Mammary epithelial cell (primary cell): ENCODE measurements at regions not wholly inside any gene's neighbourhood (a gene's known extent, or its start where the extent isn't known, plus 50 kb on each side); places are given as distances from the start of the nearest gene placed in this dataset.
"Not testable (repeated sequence)": the region's sequence is repeated elsewhere in the genome, so short reads cannot be mapped to it uniquely, and the experiment has no call there.

Experiments used
- EZH2 ChIP-seq: IDR thresholded peaks from 2 replicates; pipeline ENCODE4 v1.6.1; 2012; ENCODE audit warnings: low read length, inconsistent platforms, borderline replicate concordance
- TF ChIP-seq, protein P1 (sequence below), 2 donors: IDR thresholded peaks in 1 of 2; conservative IDR thresholded peaks in 1 of 2; 2 replicates each; pipeline ENCODE4 v1.5.1; 2011 to 2012; ENCODE audit warnings: inconsistent platforms in 2 of 2, low read length in 2 of 2, mild to moderate bottlenecking in 2 of 2, control low read depth in 1 of 2, low read depth in 1 of 2; ENCODE audit not compliant: insufficient read depth in 1 of 2; ENCODE audit errors: extremely low read depth in 1 of 2

DNA sequence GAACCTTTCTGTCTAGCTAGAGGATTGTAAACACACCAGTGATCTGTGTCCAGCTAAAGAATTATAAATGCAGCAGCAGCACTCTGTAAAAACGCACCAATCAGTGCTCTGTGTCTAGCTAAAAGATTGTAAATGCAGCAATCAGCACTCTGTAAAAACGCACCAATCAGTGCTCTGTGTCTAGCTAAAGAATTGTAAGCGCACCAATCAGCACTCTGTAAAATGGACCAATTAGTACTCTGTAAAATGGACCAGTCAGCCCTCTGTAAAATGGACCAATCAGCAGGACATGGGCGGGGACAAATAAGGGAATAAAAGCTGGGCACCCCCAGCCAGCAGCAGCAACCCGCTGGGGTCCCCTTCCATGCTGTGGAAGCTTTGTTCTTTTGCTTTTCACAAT is 204.1 kb upstream of the UBL3 start:
- not testable (repeated sequence) for TF ChIP-seq EZH2
- TF ChIP-seq, protein P1, sequence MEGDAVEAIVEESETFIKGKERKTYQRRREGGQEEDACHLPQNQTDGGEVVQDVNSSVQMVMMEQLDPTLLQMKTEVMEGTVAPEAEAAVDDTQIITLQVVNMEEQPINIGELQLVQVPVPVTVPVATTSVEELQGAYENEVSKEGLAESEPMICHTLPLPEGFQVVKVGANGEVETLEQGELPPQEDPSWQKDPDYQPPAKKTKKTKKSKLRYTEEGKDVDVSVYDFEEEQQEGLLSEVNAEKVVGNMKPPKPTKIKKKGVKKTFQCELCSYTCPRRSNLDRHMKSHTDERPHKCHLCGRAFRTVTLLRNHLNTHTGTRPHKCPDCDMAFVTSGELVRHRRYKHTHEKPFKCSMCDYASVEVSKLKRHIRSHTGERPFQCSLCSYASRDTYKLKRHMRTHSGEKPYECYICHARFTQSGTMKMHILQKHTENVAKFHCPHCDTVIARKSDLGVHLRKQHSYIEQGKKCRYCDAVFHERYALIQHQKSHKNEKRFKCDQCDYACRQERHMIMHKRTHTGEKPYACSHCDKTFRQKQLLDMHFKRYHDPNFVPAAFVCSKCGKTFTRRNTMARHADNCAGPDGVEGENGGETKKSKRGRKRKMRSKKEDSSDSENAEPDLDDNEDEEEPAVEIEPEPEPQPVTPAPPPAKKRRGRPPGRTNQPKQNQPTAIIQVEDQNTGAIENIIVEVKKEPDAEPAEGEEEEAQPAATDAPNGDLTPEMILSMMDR (conservative IDR thresholded peaks at IDR 0.05 in 1 of 2, IDR thresholded peaks at IDR 0.05 in 1 of 2; ENCODE audit: extremely low read depth in 1 of 2, insufficient read depth in 1 of 2, low read depth in 1 of 2, low read length in 2 of 2) = not testable (repeated sequence)
